HFF-Myc (cell line): ENCODE measurements at regions not wholly inside any gene's neighbourhood (a gene's known extent, or its start where the extent isn't known, plus 50 kb on each side); places are given as distances from the start of the nearest gene placed in this dataset.

ENCODE experiments used
- DNase-seq: peaks from one replicate; pipeline ENCODE4 v3.0.0-alpha.2; 2011; ENCODE audit warnings: low read depth; ENCODE audit errors: extremely low read depth
- H3K4me3 ChIP-seq: replicated peaks from 2 replicates; pipeline ENCODE4 v1.5.1; 2011; ENCODE audit warnings: low read depth, mild to moderate bottlenecking, control low read depth, low read length
- CTCF ChIP-seq: IDR thresholded peaks from 2 replicates; pipeline ENCODE4 v1.5.1; 2012; ENCODE audit warnings: mild to moderate bottlenecking, low read depth, low read length, control low read depth; ENCODE audit errors: missing control alignments

GRCh38 chr5:102594192-102594591 lies 95.4 kb upstream of the SLCO6A1 start:
- no peak for DNase-seq

DNA sequence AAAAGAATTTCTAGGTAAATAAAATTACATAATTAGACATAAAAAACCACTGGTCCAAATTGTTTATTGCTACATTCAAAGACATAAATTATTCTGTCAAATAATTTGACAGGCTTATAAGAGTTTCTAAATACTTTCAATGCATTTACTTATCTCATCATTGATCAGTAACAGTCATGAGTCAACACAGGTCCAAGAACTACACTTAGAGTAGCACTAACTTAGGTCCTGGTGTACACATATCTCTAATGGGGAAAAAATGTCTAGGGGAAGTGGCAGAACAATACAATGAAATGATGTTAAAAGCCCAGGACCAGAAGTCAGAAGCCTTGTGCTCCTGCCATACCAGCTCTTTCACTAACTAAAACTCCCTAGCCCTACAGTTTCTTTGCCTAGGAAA lies 96.5 kb upstream of the SLCO6A1 start:
- no peak for TF ChIP-seq CTCF
- DNase-seq, result no peak
- no peak overlapping the region for H3K4me3 ChIP-seq

More at GRCh38 chr5:102594192-102594591, 95.4 kb upstream of the SLCO6A1 start:
- H3K4me3 ChIP-seq, result no peak overlapping the region
- TF ChIP-seq CTCF, result no peak

DNA sequence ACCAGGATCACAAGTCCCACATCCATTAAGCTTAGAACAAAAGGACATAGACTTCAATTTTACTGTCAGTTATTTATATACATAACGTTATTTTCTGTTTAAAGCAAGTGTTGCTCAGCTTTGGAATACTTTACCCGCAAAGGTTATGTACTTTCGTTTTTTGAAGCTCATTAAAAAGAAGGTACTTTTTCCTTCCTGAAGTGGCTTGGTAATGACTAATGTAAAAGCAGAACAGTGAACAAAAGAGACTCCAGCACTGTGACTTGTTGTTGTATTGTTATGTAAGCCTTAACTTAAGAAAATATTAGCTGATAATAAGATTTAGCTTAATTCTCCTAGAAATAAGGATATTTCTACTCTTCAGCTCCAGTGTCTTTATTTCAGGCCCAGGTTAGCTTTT lies 97.3 kb upstream of the SLCO6A1 start:
- DNase-seq, result no peak
- no peak overlapping the region for H3K4me3 ChIP-seq
- TF ChIP-seq CTCF, result no peak

DNA sequence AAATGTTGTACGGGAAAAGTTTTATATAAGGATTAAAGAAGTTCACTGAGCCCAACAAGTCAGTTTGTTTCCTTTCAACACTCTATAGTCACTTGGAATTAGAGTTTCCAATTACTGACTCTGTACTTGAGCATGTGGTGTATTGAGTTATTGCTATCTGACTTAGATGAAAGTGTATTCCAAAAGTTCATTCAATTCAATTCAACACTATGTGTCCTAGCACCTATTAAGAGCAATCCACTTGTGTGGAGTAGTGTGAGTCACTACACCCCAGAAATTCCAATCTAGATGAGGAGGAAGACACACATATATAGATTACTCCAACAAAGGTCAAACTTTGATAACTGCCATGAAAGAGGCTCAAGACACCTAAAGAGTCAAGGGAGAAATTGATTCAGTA lies 98.2 kb upstream of the SLCO6A1 start:
- no peak for TF ChIP-seq CTCF
- no peak for DNase-seq
- no peak overlapping the region for H3K4me3 ChIP-seq

DNA sequence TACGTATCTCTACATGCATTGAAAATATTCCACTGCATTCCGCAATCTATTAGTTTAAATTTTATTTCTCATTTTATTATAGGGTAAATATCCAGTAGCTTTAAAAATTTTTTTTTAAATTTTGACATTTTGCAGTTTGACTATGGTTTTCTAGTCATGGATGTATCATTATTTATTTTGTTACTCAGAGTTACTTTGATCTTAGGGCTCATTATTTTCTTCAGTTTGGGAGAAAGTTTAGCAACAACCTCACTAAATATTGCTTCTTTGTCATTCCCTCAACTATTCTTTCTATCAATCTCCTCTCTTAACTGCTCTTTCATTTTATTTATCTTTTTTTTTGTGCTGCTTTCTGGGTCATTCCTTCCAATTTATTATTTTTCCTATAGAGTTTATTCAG lies 100.5 kb upstream of the SLCO6A1 start:
- no peak for DNase-seq
- H3K4me3 ChIP-seq, result no peak overlapping the region
- TF ChIP-seq CTCF, result no peak

GRCh38 chr5:102600964-102601363 lies 102.2 kb upstream of the SLCO6A1 start:
- DNase-seq, result no peak
- no peak for TF ChIP-seq CTCF
- no peak overlapping the region for H3K4me3 ChIP-seq

GRCh38 chr5:102603670-102604069 lies 104.9 kb upstream of the SLCO6A1 start:
- no peak for TF ChIP-seq CTCF
- H3K4me3 ChIP-seq, result no peak overlapping the region
- DNase-seq, result no peak
